GM18858 (cell line): ENCODE measurements at regions not wholly inside any gene's neighbourhood (a gene's known extent, or its start where the extent isn't known, plus 50 kb on each side); places are given as distances from the start of the nearest gene placed in this dataset.

Source experiments
- ATAC-seq: cut with Tn5 transposase; IDR thresholded peaks from one replicate; pipeline ENCODE4 v1.9.1; 2021; ENCODE audit not compliant: unreplicated experiment

- ATAC-seq: no peak
These were observed 479.0 kb upstream of the MKI67 start for GRCh38 chr10:128605180-128605579.

DNA sequence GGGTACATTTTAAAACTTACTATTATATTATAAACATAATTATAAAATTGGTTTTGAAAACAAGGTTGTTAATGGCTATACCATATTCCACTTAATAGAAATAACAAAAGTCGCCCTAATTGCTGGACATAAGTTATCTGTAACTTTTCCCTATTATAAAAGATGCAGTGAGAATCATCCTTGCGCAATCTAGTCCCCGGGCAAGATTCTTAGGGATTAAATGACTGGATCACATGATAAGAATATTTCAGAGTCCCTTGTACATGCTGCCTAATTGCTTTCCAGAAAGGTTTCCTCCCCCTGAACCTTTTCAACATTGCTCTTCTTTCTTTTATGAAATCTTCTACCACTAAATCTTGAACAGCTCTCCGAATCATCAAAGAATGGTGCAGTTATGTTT is 479.8 kb upstream of the MKI67 start:
- ATAC-seq: no peak

- ATAC-seq: no peak
These were observed 482.6 kb upstream of the MKI67 start for GRCh38 chr10:128608791-128609190.

GRCh38 chr10:128609460-128609859 is 483.2 kb upstream of the MKI67 start:
- ATAC-seq: no peak

DNA sequence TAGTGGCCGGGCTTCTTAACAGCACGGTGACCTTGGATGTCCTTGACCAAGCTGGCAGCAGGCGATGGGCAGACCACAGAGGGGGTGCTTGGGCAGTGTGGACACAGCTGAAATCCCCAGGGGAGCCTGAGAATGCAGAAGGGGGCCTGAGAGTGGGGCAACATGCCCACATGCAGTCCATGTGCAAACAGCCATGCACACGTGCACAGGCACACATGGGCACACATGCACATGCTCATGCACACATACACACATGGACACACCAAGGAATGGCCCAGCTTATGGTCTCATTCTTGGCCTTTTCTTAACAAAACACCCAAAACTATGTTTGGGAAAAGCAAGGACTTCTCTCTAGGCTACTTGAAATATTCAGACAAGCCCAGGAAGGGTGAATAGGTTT is 483.9 kb upstream of the MKI67 start:
- ATAC-seq: no peak

DNA sequence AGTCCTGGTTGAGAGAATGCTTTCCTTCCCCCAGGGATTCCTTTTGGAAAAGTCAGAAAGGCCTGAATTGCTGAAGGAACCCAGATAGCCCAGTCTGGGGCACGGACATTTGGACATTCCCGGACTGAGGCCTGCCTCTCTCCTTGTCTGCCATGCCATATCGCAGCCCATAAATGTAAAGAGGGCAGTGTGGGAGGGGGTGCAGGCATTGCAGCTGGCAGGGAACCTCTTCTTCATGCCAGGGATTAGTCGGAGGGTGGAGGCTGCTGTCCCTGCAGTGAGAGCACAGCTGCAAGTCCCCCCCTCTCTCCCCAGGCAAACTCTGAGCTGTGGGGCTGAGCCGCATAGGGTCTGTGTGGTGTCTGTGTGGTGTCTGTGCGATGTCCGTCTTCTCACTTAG is 486.0 kb upstream of the MKI67 start:
- no peak for ATAC-seq

DNA sequence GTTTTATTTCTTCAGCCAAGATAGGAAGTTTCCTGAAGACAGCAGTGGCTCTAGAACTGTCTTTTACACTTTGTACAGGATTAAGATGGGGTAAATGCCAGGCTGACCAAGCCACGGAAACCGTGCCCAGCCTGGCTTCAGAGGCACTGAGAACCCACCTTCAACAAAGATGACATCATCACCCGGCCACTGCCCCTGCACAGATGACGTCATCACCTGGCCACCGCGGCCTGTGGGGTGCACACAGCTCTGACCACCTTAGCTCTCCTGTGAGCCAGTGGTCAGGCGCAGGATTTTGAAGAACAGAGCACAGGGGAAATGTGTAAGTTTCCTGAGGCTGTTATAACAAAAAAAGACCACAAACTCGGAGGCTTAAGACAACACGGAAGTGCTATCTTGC is 486.4 kb upstream of the MKI67 start:
- ATAC-seq: no peak

- ATAC-seq: no peak
These were observed 487.9 kb upstream of the MKI67 start for GRCh38 chr10:128614016-128614605.

GRCh38 chr10:128614802-128615553 is 488.8 kb upstream of the MKI67 start:
- no peak for ATAC-seq

DNA sequence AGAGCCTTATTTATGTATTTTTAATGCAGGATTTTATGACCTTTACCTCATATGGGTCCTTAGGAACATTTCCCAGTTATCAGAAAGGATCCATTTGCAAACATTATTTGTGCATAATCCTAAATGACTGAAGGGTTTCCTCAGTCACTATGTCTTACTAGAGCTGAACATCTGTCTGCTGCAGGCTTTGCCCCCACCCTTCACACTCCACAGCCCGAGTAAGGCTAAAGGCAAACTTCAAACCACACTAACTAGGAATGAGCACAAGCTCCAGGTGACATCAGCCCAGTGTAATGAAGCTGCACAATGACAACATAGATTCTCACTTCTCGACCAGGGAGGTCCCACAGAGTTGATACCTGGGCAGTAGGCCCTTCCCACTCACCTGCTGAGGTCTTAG is 491.3 kb upstream of the MKI67 start:
- ATAC-seq: no peak

GRCh38 chr10:128622706-128623105 is 496.5 kb upstream of the MKI67 start:
- no peak for ATAC-seq

DNA sequence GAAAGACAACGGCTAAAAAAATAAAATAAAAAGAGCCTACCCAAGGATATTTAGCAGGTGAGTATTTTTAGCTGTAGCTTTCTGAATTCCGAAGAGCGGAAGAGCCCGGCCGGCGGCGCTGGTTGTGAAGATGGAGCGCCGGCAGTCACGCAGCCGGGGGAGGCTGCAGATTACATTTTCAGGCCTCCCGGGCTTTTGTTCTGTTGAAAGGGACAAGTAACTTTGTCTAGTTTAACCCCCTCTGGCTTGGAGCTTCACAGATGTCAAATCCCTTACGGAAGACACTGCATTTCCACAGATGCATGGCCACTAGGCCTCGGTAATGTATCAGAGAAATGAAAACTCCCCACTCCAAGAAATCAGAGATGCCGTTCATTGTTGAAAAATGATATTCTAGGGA is 497.6 kb upstream of the MKI67 start:
- no peak for ATAC-seq

DNA sequence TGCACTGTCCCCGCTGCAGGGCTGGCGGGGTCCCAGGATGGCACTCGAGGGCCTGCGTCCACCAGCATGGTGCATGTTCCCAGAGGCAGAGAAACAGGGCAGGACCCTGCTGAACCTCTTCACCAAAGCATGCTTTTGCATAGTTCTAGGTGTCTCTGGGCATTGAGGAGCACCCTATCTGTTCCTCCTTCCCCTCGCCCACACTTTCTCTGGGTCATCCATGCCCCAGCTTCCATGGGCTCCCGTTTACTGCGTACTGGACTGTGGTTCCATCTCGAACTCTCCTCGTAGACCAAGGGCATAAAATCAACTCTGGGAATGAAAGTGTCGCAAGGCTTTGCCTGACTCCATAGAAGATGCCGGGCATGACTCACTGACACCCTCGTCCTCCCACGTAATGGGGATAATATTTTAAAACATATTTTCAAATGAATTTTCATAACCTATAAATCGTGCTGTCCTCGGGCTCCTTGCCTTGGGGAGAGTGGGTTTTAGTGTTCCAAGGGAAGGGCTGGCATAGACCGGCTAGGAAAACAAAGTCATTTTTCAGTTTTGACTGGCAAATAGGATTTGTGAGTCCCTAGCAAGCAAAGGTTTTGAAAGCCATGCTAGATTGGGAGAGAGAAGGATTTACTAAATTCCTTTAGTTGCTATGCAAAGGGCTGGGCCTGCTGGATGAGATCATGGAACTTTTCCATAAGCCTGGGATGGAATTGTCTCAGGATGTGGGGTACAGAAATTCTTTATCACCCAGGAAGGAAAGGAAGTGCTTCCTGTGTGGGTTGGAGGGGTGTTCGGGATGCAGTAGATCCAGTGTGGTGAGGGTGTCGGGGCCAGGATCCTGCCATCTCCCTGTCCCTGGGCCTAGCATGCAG is 498.7 kb upstream of the MKI67 start:
- no peak for ATAC-seq

DNA sequence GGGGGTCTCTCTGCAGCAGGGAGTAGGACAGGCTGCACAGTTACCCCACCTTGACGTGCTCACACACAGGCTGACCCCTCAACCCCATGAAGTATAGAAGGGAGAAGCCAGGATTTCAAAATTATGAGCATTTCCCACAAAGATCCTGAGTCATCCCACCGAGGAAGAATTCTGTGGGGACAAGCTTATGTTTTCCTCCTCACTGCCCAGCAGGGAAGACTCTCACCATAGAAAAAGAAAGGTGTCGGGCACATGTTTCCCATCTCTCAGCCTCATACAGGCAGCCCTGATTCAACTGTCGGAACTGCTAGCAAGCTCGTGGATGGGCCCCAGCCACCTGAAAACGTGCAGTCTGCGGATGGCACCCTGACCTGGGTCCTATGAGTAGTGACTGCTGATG is 499.7 kb upstream of the MKI67 start:
- ATAC-seq: no peak

DNA sequence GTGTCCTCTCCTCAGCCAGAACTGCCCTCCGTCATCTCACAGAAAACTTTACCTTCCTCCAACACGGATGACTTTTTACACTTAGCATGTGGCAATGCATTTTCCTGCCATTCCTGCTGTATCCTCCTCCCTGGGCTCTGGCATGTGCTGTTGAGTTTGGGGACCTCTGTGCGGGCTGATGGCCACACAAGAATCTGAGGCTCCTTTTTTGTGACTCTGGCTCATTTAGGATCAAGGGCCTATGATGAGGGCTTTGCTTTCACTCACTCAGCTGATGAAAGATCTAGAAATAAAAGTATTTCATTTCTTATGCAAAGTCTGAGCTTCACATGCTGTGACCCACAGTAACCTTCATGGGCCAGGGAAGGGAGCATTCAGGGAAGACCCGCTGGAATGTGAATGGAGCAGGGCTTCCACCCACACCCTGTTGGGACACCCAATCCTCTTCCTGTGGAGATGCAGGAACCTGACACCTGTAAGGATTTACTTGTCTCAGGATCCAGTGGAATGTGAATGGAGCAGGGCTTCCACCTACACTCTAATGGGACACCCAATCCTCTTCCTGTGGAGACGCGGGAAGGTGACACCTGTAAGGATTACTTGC is 500.3 kb upstream of the MKI67 start:
- no peak for ATAC-seq

DNA sequence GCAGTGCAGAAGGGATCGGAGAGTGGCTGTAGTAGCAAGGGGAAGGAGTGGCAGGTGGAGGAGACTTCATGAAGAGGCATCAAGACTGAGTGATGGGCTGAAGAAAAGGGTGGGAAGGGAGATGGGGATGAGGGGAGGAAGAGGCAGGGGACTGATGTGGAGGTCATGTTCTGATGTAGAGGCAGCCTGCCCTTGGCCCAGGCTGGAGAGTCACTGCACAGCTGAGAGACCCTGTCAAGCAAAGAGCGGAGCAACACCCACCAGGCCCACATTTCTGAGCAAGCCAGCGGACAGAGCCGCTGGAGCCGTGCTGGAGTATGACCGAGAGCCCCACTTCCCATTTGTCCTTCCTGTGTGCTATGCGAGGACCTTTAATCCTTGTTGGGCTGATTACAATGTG is 501.6 kb upstream of the MKI67 start:
- no peak for ATAC-seq

GRCh38 chr10:128628252-128628651 is 502.0 kb upstream of the MKI67 start:
- ATAC-seq: no peak

DNA sequence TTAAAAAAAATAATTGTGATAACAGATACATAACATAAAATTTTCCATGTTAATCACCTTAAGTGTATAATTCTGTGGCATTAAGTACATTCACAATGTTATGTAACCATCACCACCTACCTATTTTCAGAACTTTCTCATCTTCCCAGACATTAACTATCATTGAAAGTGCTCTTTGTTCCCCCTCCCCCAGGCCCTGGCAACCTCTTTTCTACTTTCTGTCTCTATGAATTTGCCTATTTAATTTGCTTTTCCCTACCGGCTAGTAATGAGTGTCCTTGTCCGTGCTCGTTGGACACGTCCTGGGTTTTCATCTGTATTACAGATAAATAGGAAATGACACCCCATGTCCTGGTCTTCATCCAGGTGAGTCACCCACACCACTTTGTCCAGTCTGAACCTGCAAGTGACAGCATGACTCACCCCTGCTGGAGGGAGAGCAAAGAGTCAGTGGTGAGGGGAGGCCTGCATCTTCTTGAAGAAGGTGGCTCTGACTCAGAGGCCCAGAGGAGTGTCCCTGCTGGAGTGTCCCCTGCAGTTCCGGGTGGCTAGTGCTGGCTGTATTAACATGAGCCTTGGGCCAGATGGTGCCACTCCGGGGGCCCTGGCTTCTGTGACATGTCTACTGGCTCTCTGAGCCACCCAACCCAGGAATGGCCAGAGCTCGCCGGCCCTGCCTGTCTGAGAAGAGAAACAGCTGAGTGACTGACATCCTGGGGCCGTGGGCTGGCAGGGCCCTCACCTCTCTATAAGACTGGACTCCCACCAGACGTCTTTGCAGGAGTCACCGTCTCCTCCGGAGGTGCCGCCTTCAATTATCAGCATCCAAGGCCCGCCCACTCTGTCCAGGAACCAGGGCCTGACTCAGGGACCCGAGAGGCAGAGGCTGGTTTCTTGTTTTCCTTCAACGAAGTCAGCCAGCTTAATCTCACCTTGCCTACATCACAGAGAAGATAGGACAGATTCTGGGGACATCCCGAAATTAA is 503.2 kb upstream of the MKI67 start:
- ATAC-seq: no peak

GRCh38 chr10:128630787-128631252 is 504.6 kb upstream of the MKI67 start:
- ATAC-seq: no peak

- ATAC-seq: no peak
These were observed 505.6 kb upstream of the MKI67 start for GRCh38 chr10:128631801-128632241.
